Upper lobe of right lung (tissue), 1 donor: ENCODE measurements at regions not wholly inside any gene's neighbourhood (a gene's known extent, or its start where the extent isn't known, plus 50 kb on each side); places are given as distances from the start of the nearest gene placed in this dataset.
"Not testable (repeated sequence)": the region's sequence is repeated elsewhere in the genome, so short reads cannot be mapped to it uniquely, and the experiment has no call there.

ENCODE experiments used
- ATAC-seq: fragments of 200-7000 bp; cut with Tn5 transposase; one replicate; pipeline ENCODE4 v1.9.1; 2020; ENCODE audit warnings: mild to moderate bottlenecking, moderate library complexity
- DNase-seq: peaks from one replicate; pipeline ENCODE4 v3.0.0-alpha.2; 2020
- H3K27ac ChIP-seq: fragments of 200-600 bp; one replicate; pipeline ENCODE4 v1.8.0; 2022
- H3K27me3 ChIP-seq: fragments of 200-600 bp; one replicate; pipeline ENCODE4 v1.8.0; 2022; ENCODE audit warnings: mild to moderate bottlenecking
- H3K36me3 ChIP-seq: fragments of 200-600 bp; one replicate; pipeline ENCODE4 v1.8.0; 2022
- H3K4me1 ChIP-seq: fragments of 200-600 bp; one replicate; pipeline ENCODE4 v1.8.0; 2022
- H3K4me3 ChIP-seq: fragments of 200-600 bp; one replicate; pipeline ENCODE4 v1.8.0; 2022; ENCODE audit warnings: mild to moderate bottlenecking
- H3K9me3 ChIP-seq: fragments of 200-600 bp; one replicate; pipeline ENCODE4 v1.8.0; 2022
- CTCF ChIP-seq: fragments of 200-600 bp; IDR thresholded peaks from one replicate; pipeline ENCODE4 v1.8.0; 2022; ENCODE audit warnings: antibody characterized with exemption
- intact Hi-C: fragments of 100-400 bp; cut with DNase I; formaldehyde crosslinking; loops from one replicate; pipeline ENCODE4 v1.11.0; 2022
- donor health status: DM: no; HTN: yes; CAD: no; lungs with severe emphysema.

GRCh38 chr6:93842178-93842577 is 422.8 kb upstream of the EPHA7 start:
- no peaks in the 10 kb centered on the region for H3K9me3 ChIP-seq
- H3K27me3 ChIP-seq = no peaks in the 10 kb centered on the region
- TF ChIP-seq CTCF = no peak
- ATAC-seq (no peak), DNase-seq (no peak)
- H3K27ac ChIP-seq = no peak overlapping the region
- H3K4me1 ChIP-seq = no peaks in the 10 kb centered on the region
- H3K36me3 ChIP-seq = no peaks in the 10 kb centered on the region
- intact Hi-C loops = no loop called here
- H3K4me3 ChIP-seq = no peak overlapping the region

- ATAC-seq, H3K9me3 ChIP-seq, H3K27ac ChIP-seq, H3K27me3 ChIP-seq, H3K36me3 ChIP-seq, intact Hi-C loops, H3K4me3 ChIP-seq, H3K4me1 ChIP-seq, DNase-seq: not testable (repeated sequence)
Measured at GRCh38 chr6:93835451-93836145, 416.2 kb upstream of the EPHA7 start.

GRCh38 chr6:93835026-93835425 is 415.7 kb upstream of the EPHA7 start:
- H3K27ac ChIP-seq, H3K27me3 ChIP-seq, H3K4me3 ChIP-seq, H3K36me3 ChIP-seq, DNase-seq, intact Hi-C loops, H3K4me1 ChIP-seq, H3K9me3 ChIP-seq, ATAC-seq: not testable (repeated sequence)

GRCh38 chr6:93833326-93833725 is 414.0 kb upstream of the EPHA7 start:
- intact Hi-C loops, H3K4me3 ChIP-seq, H3K27ac ChIP-seq, DNase-seq, H3K4me1 ChIP-seq, H3K9me3 ChIP-seq, H3K27me3 ChIP-seq, ATAC-seq, H3K36me3 ChIP-seq: not testable (repeated sequence)

GRCh38 chr6:93829757-93830156 is 410.4 kb upstream of the EPHA7 start:
- H3K4me1 ChIP-seq, H3K27me3 ChIP-seq, H3K27ac ChIP-seq, H3K9me3 ChIP-seq, DNase-seq, intact Hi-C loops, H3K36me3 ChIP-seq, ATAC-seq, H3K4me3 ChIP-seq: not testable (repeated sequence)

GRCh38 chr6:93829009-93829408 is 409.6 kb upstream of the EPHA7 start:
- H3K9me3 ChIP-seq = no peaks in the 10 kb centered on the region
- H3K36me3 ChIP-seq = no peaks in the 10 kb centered on the region
- no peak for TF ChIP-seq CTCF
- ATAC-seq = no peak
- H3K4me1 ChIP-seq = no peaks in the 10 kb centered on the region
- intact Hi-C loops = no loop called here
- DNase-seq = no peak
- no peak overlapping the region for H3K4me3 ChIP-seq
- H3K27ac ChIP-seq = no peak overlapping the region
- no peaks in the 10 kb centered on the region for H3K27me3 ChIP-seq

GRCh38 chr6:93828553-93828952 is 409.2 kb upstream of the EPHA7 start:
- Histone ChIP-seq H3K27ac (no peak overlapping the region), H3K36me3 (no peaks in the 10 kb centered on the region), H3K9me3 (no peaks in the 10 kb centered on the region), H3K4me3 (no peak overlapping the region), H3K27me3 (no peaks in the 10 kb centered on the region), H3K4me1 (no peaks in the 10 kb centered on the region)
- no peak for TF ChIP-seq CTCF
- DNase-seq (no peak), ATAC-seq (no peak)
- intact Hi-C loops = no loop called here

GRCh38 chr6:93827728-93828127 is 408.4 kb upstream of the EPHA7 start:
- H3K36me3 ChIP-seq = no peaks in the 10 kb centered on the region
- ATAC-seq (no peak), DNase-seq (no peak)
- no peaks in the 10 kb centered on the region for H3K27me3 ChIP-seq
- no peak overlapping the region for H3K27ac ChIP-seq
- intact Hi-C loops = no loop called here
- H3K9me3 ChIP-seq = no peaks in the 10 kb centered on the region
- no peak for TF ChIP-seq CTCF
- H3K4me1 ChIP-seq = no peaks in the 10 kb centered on the region
- H3K4me3 ChIP-seq = no peak overlapping the region
